ENCODE measurements at regions not wholly inside any gene's neighbourhood (a gene's known extent, or its start where the extent isn't known, plus 50 kb on each side); places are given as distances from the start of the nearest gene placed in this dataset.
A peak's percentile ranks its signal among the peaks of the same experiment; 100 is the strongest.
"Not testable (repeated sequence)": the region's sequence is repeated elsewhere in the genome, so short reads cannot be mapped to it uniquely, and the experiment has no call there.

GRCh38 chr2:160736148-160737028 is 242.8 kb upstream of the RBMS1 start:
- DNase-seq: no peak

GRCh38 chr2:160737247-160737646 is 243.6 kb upstream of the RBMS1 start:
- no peak for DNase-seq

GRCh38 chr2:160741271-160741670 is 247.7 kb upstream of the RBMS1 start:
- DNase-seq: no peak

GRCh38 chr2:160741815-160742214 is 248.2 kb upstream of the RBMS1 start:
- DNase-seq: no peak

GRCh38 chr2:160742667-160743066 is 249.1 kb upstream of the RBMS1 start:
- no peak for DNase-seq

GRCh38 chr2:160747501-160748170 is 254.0 kb upstream of the RBMS1 start:
- no peak for DNase-seq

GRCh38 chr2:160751021-160751420 is 257.4 kb upstream of the RBMS1 start:
- no peak for DNase-seq

- no peak for DNase-seq
Measured at GRCh38 chr2:160752475-160753330, 259.1 kb upstream of the RBMS1 start.

GRCh38 chr2:160753331-160753654 is 259.7 kb upstream of the RBMS1 start:
- DNase-seq: no peak

- DNase-seq: no peak
Measured at GRCh38 chr2:160753960-160754359, 260.4 kb upstream of the RBMS1 start.

- DNase-seq: no peak
Measured at GRCh38 chr2:160756481-160756880, 262.9 kb upstream of the RBMS1 start.

GRCh38 chr2:160762493-160763128 is 269.0 kb upstream of the RBMS1 start:
- not testable (repeated sequence) for DNase-seq

- DNase-seq: no peak
Measured at GRCh38 chr2:160783474-160783873, 289.9 kb upstream of the RBMS1 start.

- DNase-seq: peak in 1 of 2 experiments; percentile 25
Measured at GRCh38 chr2:160784034-160784433, 290.4 kb upstream of the RBMS1 start.

GRCh38 chr2:160790738-160791137 is 297.1 kb upstream of the RBMS1 start:
- DNase-seq: no peak

- DNase-seq: no peak
Measured at GRCh38 chr2:160791884-160792283, 298.3 kb upstream of the RBMS1 start.

GRCh38 chr2:160792837-160793236 is 299.2 kb upstream of the RBMS1 start:
- no peak for DNase-seq

GRCh38 chr2:160794926-160795325 is 301.3 kb upstream of the RBMS1 start:
- peak; percentile 23 to 35 for DNase-seq

- DNase-seq: no peak
Measured at GRCh38 chr2:160803881-160804280, 310.3 kb upstream of the RBMS1 start.

- no peak for DNase-seq
Measured at GRCh38 chr2:160810406-160810805, 316.8 kb upstream of the RBMS1 start.

GRCh38 chr2:160812830-160813505 is 319.4 kb upstream of the RBMS1 start:
- no peak for DNase-seq

GRCh38 chr2:160813506-160813858 is 319.9 kb upstream of the RBMS1 start:
- DNase-seq: no peak
